CD14-positive monocyte (primary cell): ENCODE measurements at regions not wholly inside any gene's neighbourhood (a gene's known extent, or its start where the extent isn't known, plus 50 kb on each side); places are given as distances from the start of the nearest gene placed in this dataset.

ENCODE experiments used
- DNase-seq, 3 donors: peaks; one replicate each; pipeline ENCODE4 v3.0.0-alpha.2; 2011 to 2022
- H2AFZ ChIP-seq: 2 replicates; pipeline ENCODE4 v1.6.0; 2012; ENCODE audit warnings: mild to moderate bottlenecking, low read depth, low read length, inconsistent platforms; ENCODE audit not compliant: insufficient read depth, poor library complexity, severe bottlenecking
- H3K27ac ChIP-seq, 2 donors: 1 replicate in 1 of 2; 2 replicates in 1 of 2; pipeline ENCODE4 v1.5.1; 2012 to 2013; ENCODE audit warnings: low read length in 2 of 2, control low read depth in 1 of 2, inconsistent platforms in 1 of 2, low read depth in 1 of 2, mild to moderate bottlenecking in 1 of 2
- H3K27me3 ChIP-seq, 2 donors: one replicate each; pipeline versions ENCODE4 v1.6.0 to v1.6.1; 2011 to 2013; ENCODE audit warnings: low read length in 2 of 2; ENCODE audit not compliant: control insufficient read depth in 2 of 2, insufficient read depth in 2 of 2
- H3K36me3 ChIP-seq, 2 donors: replicated peaks in 1 of 2; 1 replicate in 1 of 2; 2 replicates in 1 of 2; pipeline versions ENCODE4 v1.5.1 to v1.6.1; 2012 to 2013; ENCODE audit warnings: low read length in 2 of 2, control low read depth in 1 of 2, inconsistent platforms in 1 of 2, mild to moderate bottlenecking in 1 of 2; ENCODE audit not compliant: insufficient read depth in 2 of 2, control insufficient read depth in 1 of 2
- H3K4me1 ChIP-seq, 2 donors: 1 replicate in 1 of 2; 2 replicates in 1 of 2; pipeline versions ENCODE4 v1.5.1 to v1.6.1; 2012 to 2013; ENCODE audit warnings: low read length in 2 of 2, control low read depth in 1 of 2, inconsistent platforms in 1 of 2, mild to moderate bottlenecking in 1 of 2, moderate library complexity in 1 of 2; ENCODE audit not compliant: insufficient read depth in 2 of 2, control insufficient read depth in 1 of 2
- H3K4me2 ChIP-seq: replicated peaks from 2 replicates; pipeline ENCODE3; 2012; ENCODE audit warnings: low read length, moderate library complexity, mild to moderate bottlenecking; ENCODE audit not compliant: poor library complexity, severe bottlenecking; ENCODE audit errors: extremely low read depth
- H3K4me3 ChIP-seq, 3 experiments: fragments of 200-600 bp in 1 of 3; sonication (generic) in 1 of 3; replicated peaks in 1 of 3; 1 replicate in 2 of 3; 2 replicates in 1 of 3; pipeline ENCODE4 v1.5.1; 2011 to 2013; ENCODE audit warnings: low read length in 3 of 3, mild to moderate bottlenecking in 3 of 3, control low read depth in 2 of 3, low read depth in 2 of 3, inconsistent platforms in 1 of 3, moderate library complexity in 1 of 3
- H3K79me2 ChIP-seq: 2 replicates; pipeline ENCODE4 v1.6.0; 2012; ENCODE audit warnings: mild to moderate bottlenecking, control low read depth, inconsistent platforms, low read length, moderate library complexity; ENCODE audit not compliant: insufficient read depth
- H3K9ac ChIP-seq: 2 replicates; pipeline ENCODE4 v1.6.0; 2017; ENCODE audit warnings: low read length, mild to moderate bottlenecking; ENCODE audit not compliant: insufficient read depth, poor library complexity, severe bottlenecking
- H3K9me3 ChIP-seq, 2 donors: replicated peaks in 1 of 2; 1 replicate in 1 of 2; 2 replicates in 1 of 2; pipeline versions ENCODE4 v1.5.1 to v1.6.1; 2012 to 2013; ENCODE audit warnings: low read length in 2 of 2, control low read depth in 1 of 2; ENCODE audit not compliant: control insufficient read depth in 1 of 2, insufficient read depth in 1 of 2
- H4K20me1 ChIP-seq: 2 replicates; pipeline ENCODE4 v1.6.0; 2012; ENCODE audit warnings: mild to moderate bottlenecking, low read length, control low read depth, moderate library complexity; ENCODE audit not compliant: insufficient read depth
- H3K27ac Mint-ChIP-seq, 7 donors: one replicate each; pipeline ENCODE4 v1.8.0; 2020; ENCODE audit warnings: mild to moderate bottlenecking in 7 of 7, mixed read lengths in 7 of 7, moderate library complexity in 6 of 7, inconsistent platforms in 2 of 7
- H3K27me3 Mint-ChIP-seq, 3 donors: one replicate each; pipeline ENCODE4 v1.8.0; 2021 to 2022; ENCODE audit warnings: low read depth in 3 of 3, mild to moderate bottlenecking in 3 of 3, mixed read lengths in 3 of 3, moderate library complexity in 3 of 3, inconsistent platforms in 1 of 3
- H3K36me3 Mint-ChIP-seq, 2 donors: one replicate each; pipeline ENCODE4 v1.8.0; 2020; ENCODE audit warnings: mixed read lengths in 2 of 2, inconsistent platforms in 1 of 2, mild to moderate bottlenecking in 1 of 2
- H3K4me1 Mint-ChIP-seq: one replicate; pipeline ENCODE4 v1.8.0; 2020; ENCODE audit warnings: mild to moderate bottlenecking, mixed read lengths
- H3K4me3 Mint-ChIP-seq, 2 donors: one replicate each; pipeline ENCODE4 v1.8.0; 2020; ENCODE audit warnings: mild to moderate bottlenecking in 2 of 2, mixed read lengths in 2 of 2, moderate library complexity in 1 of 2
- H3K9me3 Mint-ChIP-seq, 7 donors: one replicate each; pipeline ENCODE4 v1.8.0; 2020 to 2022; ENCODE audit warnings: mixed read lengths in 7 of 7, mild to moderate bottlenecking in 6 of 7, moderate library complexity in 6 of 7, inconsistent platforms in 2 of 7
- WGBS: methylation state at CpG from one replicate; pipeline ENCODE4 v1.1.5; 2013; ENCODE audit warnings: missing lambda C conversion rate; ENCODE audit not compliant: insufficient coverage; 5-methylcytosine and 5-hydroxymethylcytosine counted together
- intact Hi-C, 2 donors: fragments of 100-400 bp; cut with micrococcal nuclease; formaldehyde crosslinking; loops; one replicate each; pipeline versions ENCODE4 v1.15.0 to v1.15.1; 2023
- TF ChIP-seq, protein P1 (sequence below): fragments of 200-600 bp; IDR thresholded peaks from one replicate; pipeline ENCODE4 v1.8.0; 2022; ENCODE audit warnings: antibody characterized with exemption, mild to moderate bottlenecking

- Histone ChIP-seq H4K20me1 (no peaks in the 10 kb centered on the region), H3K4me3 (no peak overlapping the region), H3K4me1 (no peaks in the 10 kb centered on the region), H2AFZ (no peak overlapping the region), H3K36me3 (no peaks in the 10 kb centered on the region), H3K9me3 (no peaks in the 10 kb centered on the region), H3K9ac (no peak overlapping the region), H3K79me2 (no peaks in the 10 kb centered on the region), H3K27me3 (no peaks in the 10 kb centered on the region), H3K4me2 (no peak overlapping the region), H3K27ac (no peak overlapping the region)
- H3K27ac Mint-ChIP-seq: no peak overlapping the region
- peaks cover 0 to 2% (median 0%) of the 10 kb centered on the region in 3 donors for H3K27me3 Mint-ChIP-seq
- no peaks in the 10 kb centered on the region for H3K4me1 Mint-ChIP-seq
- peaks cover 0 to 4% (median 0%) of the 10 kb centered on the region in 7 donors for H3K9me3 Mint-ChIP-seq
- DNase-seq: no peak
- WGBS: 90% methylated on average over 2 of the region's 4 CpGs
- intact Hi-C loops: no loop called here
- H3K4me3 Mint-ChIP-seq: no peak overlapping the region
- H3K36me3 Mint-ChIP-seq: no peaks in the 10 kb centered on the region
- TF ChIP-seq, protein P1, sequence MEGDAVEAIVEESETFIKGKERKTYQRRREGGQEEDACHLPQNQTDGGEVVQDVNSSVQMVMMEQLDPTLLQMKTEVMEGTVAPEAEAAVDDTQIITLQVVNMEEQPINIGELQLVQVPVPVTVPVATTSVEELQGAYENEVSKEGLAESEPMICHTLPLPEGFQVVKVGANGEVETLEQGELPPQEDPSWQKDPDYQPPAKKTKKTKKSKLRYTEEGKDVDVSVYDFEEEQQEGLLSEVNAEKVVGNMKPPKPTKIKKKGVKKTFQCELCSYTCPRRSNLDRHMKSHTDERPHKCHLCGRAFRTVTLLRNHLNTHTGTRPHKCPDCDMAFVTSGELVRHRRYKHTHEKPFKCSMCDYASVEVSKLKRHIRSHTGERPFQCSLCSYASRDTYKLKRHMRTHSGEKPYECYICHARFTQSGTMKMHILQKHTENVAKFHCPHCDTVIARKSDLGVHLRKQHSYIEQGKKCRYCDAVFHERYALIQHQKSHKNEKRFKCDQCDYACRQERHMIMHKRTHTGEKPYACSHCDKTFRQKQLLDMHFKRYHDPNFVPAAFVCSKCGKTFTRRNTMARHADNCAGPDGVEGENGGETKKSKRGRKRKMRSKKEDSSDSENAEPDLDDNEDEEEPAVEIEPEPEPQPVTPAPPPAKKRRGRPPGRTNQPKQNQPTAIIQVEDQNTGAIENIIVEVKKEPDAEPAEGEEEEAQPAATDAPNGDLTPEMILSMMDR: no peak
Measured at GRCh38 chr11:80196932-80197554, 756.2 kb upstream of the TENM4 start.

DNA sequence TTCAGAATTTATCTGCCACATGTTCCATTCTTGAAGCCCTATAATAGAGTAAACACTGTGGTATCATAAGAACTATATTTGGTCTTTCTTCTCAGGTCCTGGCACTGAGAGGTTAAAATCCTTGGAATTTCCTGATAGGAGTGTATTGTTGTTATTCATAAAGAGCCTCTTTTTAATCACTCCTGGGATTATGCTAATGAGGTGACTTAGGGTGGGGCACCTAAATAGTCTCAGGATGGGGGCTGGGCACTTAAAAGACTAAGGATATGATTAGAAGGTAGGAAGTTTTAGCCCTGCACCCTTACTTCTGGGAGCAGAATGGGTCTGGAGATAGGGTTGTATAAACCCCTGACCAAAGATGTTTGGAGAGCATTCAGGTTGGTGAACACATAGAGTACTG is 755.2 kb upstream of the TENM4 start:
- no peak overlapping the region for H3K27ac Mint-ChIP-seq
- H3K4me3 ChIP-seq: no peak overlapping the region
- no peaks in the 10 kb centered on the region for H3K36me3 ChIP-seq
- no peaks in the 10 kb centered on the region for H3K4me1 ChIP-seq
- DNase-seq: no peak
- peaks cover 0 to 6% (median 2%) of the 10 kb centered on the region in 7 donors for H3K9me3 Mint-ChIP-seq
- H3K36me3 Mint-ChIP-seq: no peaks in the 10 kb centered on the region
- no peaks in the 10 kb centered on the region for H4K20me1 ChIP-seq
- no peak overlapping the region for H3K27ac ChIP-seq
- no peaks in the 10 kb centered on the region for H3K79me2 ChIP-seq
- TF ChIP-seq, protein P1: no peak
- H3K4me2 ChIP-seq: no peak overlapping the region
- H2AFZ ChIP-seq: no peak overlapping the region
- H3K9ac ChIP-seq: no peak overlapping the region
- H3K4me1 Mint-ChIP-seq: no peaks in the 10 kb centered on the region
- peaks cover 0 to 2% (median 0%) of the 10 kb centered on the region in 3 donors for H3K27me3 Mint-ChIP-seq
- intact Hi-C loops: no loop called here
- H3K27me3 ChIP-seq: no peaks in the 10 kb centered on the region
- H3K4me3 Mint-ChIP-seq: no peak overlapping the region
- H3K9me3 ChIP-seq: no peaks in the 10 kb centered on the region
